Endothelial cell of umbilical vein (primary cell): ENCODE measurements at regions not wholly inside any gene's neighbourhood (a gene's known extent, or its start where the extent isn't known, plus 50 kb on each side); places are given as distances from the start of the nearest gene placed in this dataset.

Source experiments
- BruUV-seq: library from RNA; stranded (reverse); fragments of 400-500 nt; replicated peaks from 2 replicates; lab custom pipeline; 2021; lab: Mats Ljungman, UMichigan
- CTCF ChIA-PET: fragments of 300-600, 350-600 bp; sonication (Branson Sonifier 250); formaldehyde crosslinking; loops from one replicate; lab custom pipeline; 2021; ENCODE audit warnings: antibody characterized with exemption, inconsistent platforms; lab: Charles Lee
- POLR2A ChIA-PET: fragments of 300-600, 350-600 bp; sonication (Branson Sonifier 250); formaldehyde crosslinking; loops from one replicate; lab custom pipeline; 2021; ENCODE audit warnings: antibody characterized with exemption, inconsistent platforms; lab: Charles Lee
- DNase-seq: peaks from one replicate; pipeline ENCODE4 v3.0.0-alpha.2; 2011; ENCODE audit warnings: low read depth, low spot score
- FAIRE-seq: peaks from 2 replicates; lab custom pipeline; 2011; peaks lifted over from hg19 to GRCh38; lab: Jason Lieb, UNC
- H2AFZ ChIP-seq: 2 replicates; pipeline ENCODE4 v1.6.0; 2012; ENCODE audit warnings: low read depth, low read length, control low read depth, inconsistent platforms
- H3K27ac ChIP-seq: 2 replicates; pipeline ENCODE4 v1.5.1; 2011; ENCODE audit warnings: low read depth, mild to moderate bottlenecking, control low read depth, low read length, moderate library complexity; ENCODE audit not compliant: insufficient read depth
- H3K27me3 ChIP-seq, 2 experiments: 2 replicates each; pipeline versions ENCODE4 v1.6.0 to v1.6.1; 2011; ENCODE audit warnings: low read length in 2 of 2, mixed read lengths in 1 of 2; ENCODE audit not compliant: control insufficient read depth in 2 of 2, insufficient read depth in 2 of 2
- H3K36me3 ChIP-seq, 2 experiments: 2 replicates in 1 of 2; 3 replicates in 1 of 2; pipeline ENCODE4 v1.5.1; 2011; ENCODE audit warnings: low read length in 2 of 2, mild to moderate bottlenecking in 1 of 2, moderate library complexity in 1 of 2; ENCODE audit not compliant: control insufficient read depth in 2 of 2, insufficient read depth in 2 of 2; ENCODE audit errors: extremely low read depth in 1 of 2
- H3K4me1 ChIP-seq: 3 replicates; pipeline ENCODE4 v1.5.1; 2011; ENCODE audit warnings: mild to moderate bottlenecking, low read length; ENCODE audit not compliant: control insufficient read depth, insufficient read depth; ENCODE audit errors: extremely low read depth
- H3K4me2 ChIP-seq: 2 replicates; pipeline ENCODE4 v1.6.1; 2011; ENCODE audit warnings: low read length, control low read depth, mixed read lengths; ENCODE audit not compliant: insufficient read depth
- H3K4me3 ChIP-seq, 3 experiments: fragments of 200-600 bp in 1 of 3; sonication (generic), shearing (Covaris generic) in 1 of 3; replicated peaks in 1 of 3; 2 replicates each; pipeline ENCODE4 v1.5.1; 2011 to 2016; ENCODE audit warnings: control low read depth in 3 of 3, low read length in 3 of 3, mild to moderate bottlenecking in 2 of 3, inconsistent platforms in 1 of 3, low read depth in 1 of 3, moderate library complexity in 1 of 3; ENCODE audit not compliant: insufficient read depth in 1 of 3
- H3K79me2 ChIP-seq: 2 replicates; pipeline ENCODE4 v1.6.0; 2012; ENCODE audit warnings: low read length, inconsistent platforms; ENCODE audit not compliant: control insufficient read depth, insufficient read depth
- H3K9ac ChIP-seq: replicated peaks from 2 replicates; pipeline ENCODE3; 2011; ENCODE audit warnings: low read length, control low read depth; ENCODE audit not compliant: insufficient read depth; ENCODE audit errors: extremely low read depth
- H3K9me1 ChIP-seq: replicated peaks from 3 replicates; pipeline ENCODE4 v1.6.0; 2011; ENCODE audit warnings: mild to moderate bottlenecking, low read length; ENCODE audit not compliant: control insufficient read depth, insufficient read depth; ENCODE audit errors: extremely low read depth
- H3K9me3 ChIP-seq: replicated peaks from 2 replicates; pipeline ENCODE4 v1.5.1; 2012; ENCODE audit warnings: low read length, inconsistent platforms; ENCODE audit not compliant: control insufficient read depth, insufficient read depth
- H4K20me1 ChIP-seq: replicated peaks from 2 replicates; pipeline ENCODE3; 2011; ENCODE audit warnings: mild to moderate bottlenecking, low read length; ENCODE audit not compliant: control insufficient read depth, insufficient read depth; ENCODE audit errors: extremely low read depth
- EZH2 ChIP-seq: IDR thresholded peaks from 2 replicates; pipeline ENCODE4 v1.6.1; 2012; ENCODE audit warnings: borderline replicate concordance, low read depth, mild to moderate bottlenecking, moderate library complexity, low read length, inconsistent platforms; ENCODE audit not compliant: severe bottlenecking
- FOS ChIP-seq: IDR thresholded peaks from 2 replicates; pipeline ENCODE4 v1.6.1; 2011; ENCODE audit warnings: mild to moderate bottlenecking, low read length, moderate library complexity, borderline replicate concordance; ENCODE audit not compliant: insufficient read depth
- GATA2 ChIP-seq: IDR thresholded peaks from 2 replicates; pipeline ENCODE4 v1.7.0; 2011; ENCODE audit warnings: low read depth, mild to moderate bottlenecking, moderate library complexity, mixed read lengths, low read length; ENCODE audit not compliant: insufficient read length, insufficient read depth
- JUN ChIP-seq: IDR thresholded peaks from 2 replicates; pipeline ENCODE4 v1.6.1; 2011; ENCODE audit warnings: borderline replicate concordance, low read depth; ENCODE audit not compliant: insufficient read length, insufficient read depth
- MYC ChIP-seq: IDR thresholded peaks from one replicate; pipeline ENCODE4 v1.6.1; 2011; ENCODE audit warnings: mild to moderate bottlenecking, low read depth, low read length
- POLR2A ChIP-seq: IDR thresholded peaks from 2 replicates; pipeline ENCODE4 v1.6.1; 2012; ENCODE audit warnings: low read depth, mild to moderate bottlenecking, control low read depth, low read length
- POLR2AphosphoS5 ChIP-seq: IDR thresholded peaks from 2 replicates; pipeline ENCODE4 v1.6.1; 2012; ENCODE audit warnings: low read depth, mild to moderate bottlenecking, control low read depth, low read length, moderate library complexity; ENCODE audit not compliant: insufficient read depth
- dilution Hi-C: fragments of 300-500 bp; cut with MboI; formaldehyde crosslinking; loops from one replicate; pipeline ENCODE4 v1.15.0; 2019; ENCODE audit warnings: low sequenced_read_pairs; ENCODE audit not compliant: extremely low pct_ligation_motif_present
- intact Hi-C: fragments of 100-400 bp; cut with micrococcal nuclease; formaldehyde crosslinking; loops from one replicate; pipeline ENCODE4 v1.10.0; 2022
- TF ChIP-seq, protein P1 (sequence below): IDR thresholded peaks from 2 replicates; pipeline ENCODE4 v1.6.1; 2011; ENCODE audit not compliant: insufficient read depth, insufficient read length
- TF ChIP-seq, protein P2 (sequence below), 2 donors: IDR thresholded peaks; 1 replicate in 1 of 2; 2 replicates in 1 of 2; pipeline ENCODE4 v1.5.1; 2011; ENCODE audit warnings: low read length in 2 of 2, mild to moderate bottlenecking in 2 of 2, moderate library complexity in 2 of 2, control low read depth in 1 of 2, inconsistent platforms in 1 of 2, low read depth in 1 of 2; ENCODE audit not compliant: insufficient read depth in 1 of 2; ENCODE audit errors: extremely low read depth in 1 of 2

GRCh38 chr3:166457382-166457781 is 620.2 kb upstream of the BCHE start:
- dilution Hi-C loops, result no loop called here
- Histone ChIP-seq H3K27me3 (no peaks in the 10 kb centered on the region), H3K9me3 (no peaks in the 10 kb centered on the region), H3K9ac (no peak overlapping the region), H3K79me2 (no peaks in the 10 kb centered on the region), H3K4me1 (no peaks in the 10 kb centered on the region), H3K9me1 (no peaks in the 10 kb centered on the region), H3K27ac (no peak overlapping the region), H2AFZ (no peak overlapping the region), H3K4me2 (no peak overlapping the region), H4K20me1 (no peaks in the 10 kb centered on the region), H3K4me3 (no peak overlapping the region), H3K36me3 (no peaks in the 10 kb centered on the region)
- no peak for DNase-seq
- ChIA-PET CTCF (no interaction called here), POLR2A (no interaction called here)
- intact Hi-C loops, result no loop called here
- no TSS peak for BruUV-seq
- FAIRE-seq, result no peak
- TF ChIP-seq MYC (no peak), POLR2AphosphoS5 (no peak), POLR2A (no peak), FOS (no peak), JUN (no peak), GATA2 (no peak), EZH2 (no peak)
- TF ChIP-seq, protein P1, sequence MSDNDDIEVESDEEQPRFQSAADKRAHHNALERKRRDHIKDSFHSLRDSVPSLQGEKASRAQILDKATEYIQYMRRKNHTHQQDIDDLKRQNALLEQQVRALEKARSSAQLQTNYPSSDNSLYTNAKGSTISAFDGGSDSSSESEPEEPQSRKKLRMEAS, result no peak
- TF ChIP-seq, protein P2, sequence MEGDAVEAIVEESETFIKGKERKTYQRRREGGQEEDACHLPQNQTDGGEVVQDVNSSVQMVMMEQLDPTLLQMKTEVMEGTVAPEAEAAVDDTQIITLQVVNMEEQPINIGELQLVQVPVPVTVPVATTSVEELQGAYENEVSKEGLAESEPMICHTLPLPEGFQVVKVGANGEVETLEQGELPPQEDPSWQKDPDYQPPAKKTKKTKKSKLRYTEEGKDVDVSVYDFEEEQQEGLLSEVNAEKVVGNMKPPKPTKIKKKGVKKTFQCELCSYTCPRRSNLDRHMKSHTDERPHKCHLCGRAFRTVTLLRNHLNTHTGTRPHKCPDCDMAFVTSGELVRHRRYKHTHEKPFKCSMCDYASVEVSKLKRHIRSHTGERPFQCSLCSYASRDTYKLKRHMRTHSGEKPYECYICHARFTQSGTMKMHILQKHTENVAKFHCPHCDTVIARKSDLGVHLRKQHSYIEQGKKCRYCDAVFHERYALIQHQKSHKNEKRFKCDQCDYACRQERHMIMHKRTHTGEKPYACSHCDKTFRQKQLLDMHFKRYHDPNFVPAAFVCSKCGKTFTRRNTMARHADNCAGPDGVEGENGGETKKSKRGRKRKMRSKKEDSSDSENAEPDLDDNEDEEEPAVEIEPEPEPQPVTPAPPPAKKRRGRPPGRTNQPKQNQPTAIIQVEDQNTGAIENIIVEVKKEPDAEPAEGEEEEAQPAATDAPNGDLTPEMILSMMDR (IDR thresholded peaks at IDR 0.05; ENCODE audit: extremely low read depth in 1 of 2, insufficient read depth in 1 of 2, low read depth in 1 of 2, low read length in 2 of 2), result no peak
